ENCODE measurements at regions not wholly inside any gene's neighbourhood (a gene's known extent, or its start where the extent isn't known, plus 50 kb on each side); places are given as distances from the start of the nearest gene placed in this dataset.

DNA sequence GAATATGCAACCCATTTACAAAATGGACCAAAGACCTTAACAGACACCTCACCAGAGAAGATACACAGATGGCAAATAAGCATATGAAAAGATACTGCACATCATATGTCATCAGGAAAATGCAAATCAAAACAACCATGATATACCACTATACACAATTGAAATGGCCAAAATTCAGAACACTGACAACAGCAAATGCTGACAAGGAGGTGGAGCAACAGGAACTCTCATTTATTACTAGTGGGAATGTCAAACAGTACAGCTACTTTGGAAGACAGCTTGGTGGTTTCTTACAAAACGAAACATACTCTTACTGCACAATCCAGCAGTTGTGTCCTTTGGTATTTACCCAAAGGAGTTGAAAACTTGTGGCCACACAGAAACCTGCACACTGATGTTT, 50.0 kb upstream of the PCGF5 start:
- intact Hi-C loops (cut with micrococcal nuclease) = no loop called here
- H3K27me3 Mint-ChIP-seq (ENCODE audit: insufficient read depth) = no peaks in the 10 kb centered on the region
- peaks cover 6% of the 10 kb centered on the region for H3K9me3 Mint-ChIP-seq
- no peak for DNase-seq (ENCODE audit: low spot score)
- peaks cover 27% of the 10 kb centered on the region for H3K36me3 Mint-ChIP-seq (ENCODE audit: low read depth)
- H3K4me3 Mint-ChIP-seq = no peak overlapping the region
- H3K27ac Mint-ChIP-seq = no peak overlapping the region
- peaks cover 37% of the 10 kb centered on the region for H3K4me1 Mint-ChIP-seq (ENCODE audit: low read depth)

Data from activated T-helper 1 cell treated with anti-CD3 and anti-CD28 coated beads, Interleukin-12 subunit alpha, Interleukin-12 subunit beta, Interleukin-2, Interleukin-4 antibody, amounts not matched to agents 30 ng/mL and 10 ng/mL and 1 ng/mL, durations not matched to agents 14 hours and 24 hours and 36 hours (primary cell).